PFSK-1 (cell line): ENCODE measurements at regions not wholly inside any gene's neighbourhood (a gene's known extent, or its start where the extent isn't known, plus 50 kb on each side); places are given as distances from the start of the nearest gene placed in this dataset.

Source experiments
- FOXP2 ChIP-seq: optimal IDR thresholded peaks from 2 replicates; pipeline ENCODE3; 2011; ENCODE audit warnings: borderline replicate concordance, control low read depth, inconsistent platforms; ENCODE audit not compliant: insufficient read depth; ENCODE audit errors: extremely low read length, extremely low read depth
- POLR2AphosphoS5 ChIP-seq: IDR thresholded peaks from 2 replicates; pipeline ENCODE4 v1.6.1; 2012; ENCODE audit warnings: low read depth, mild to moderate bottlenecking, control low read depth, low read length, moderate library complexity
- SIN3A ChIP-seq: IDR thresholded peaks from 2 replicates; pipeline ENCODE4 v1.6.1; 2012; ENCODE audit warnings: mild to moderate bottlenecking, low read length, moderate library complexity, borderline replicate concordance; ENCODE audit not compliant: insufficient read depth
- TAF1 ChIP-seq: IDR thresholded peaks from 2 replicates; pipeline ENCODE4 v1.6.1; 2012; ENCODE audit warnings: low read length, control low read depth, borderline replicate concordance; ENCODE audit not compliant: insufficient read depth
- TF ChIP-seq, protein P1 (sequence below), 2 experiments: IDR thresholded peaks; 2 replicates each; pipeline versions ENCODE4 v1.6.1 to v1.8.0; 2011 to 2012; ENCODE audit warnings: low read depth in 2 of 2, low read length in 2 of 2, control low read depth in 1 of 2, inconsistent platforms in 1 of 2, mild to moderate bottlenecking in 1 of 2, moderate library complexity in 1 of 2; ENCODE audit not compliant: insufficient read depth in 1 of 2

DNA sequence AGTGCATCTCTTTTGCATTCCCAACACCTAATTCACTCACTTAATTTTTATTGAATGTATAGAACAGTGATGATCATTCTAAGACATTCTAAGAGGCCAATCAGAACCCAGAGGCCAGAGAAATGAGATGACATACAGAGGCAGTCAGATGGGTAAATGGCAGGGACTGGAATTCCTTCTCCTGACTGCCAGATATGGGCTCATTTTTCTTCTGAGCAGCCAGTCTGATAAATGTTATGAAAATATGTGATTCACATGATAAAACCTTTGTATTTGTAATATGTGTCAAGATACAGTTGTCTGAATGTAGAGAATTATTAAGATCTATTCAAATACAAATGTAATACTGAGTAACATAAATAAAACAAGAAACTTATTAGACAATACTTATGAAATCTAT is 277.8 kb downstream of the EPM2A start:
- TF ChIP-seq, protein P1, sequence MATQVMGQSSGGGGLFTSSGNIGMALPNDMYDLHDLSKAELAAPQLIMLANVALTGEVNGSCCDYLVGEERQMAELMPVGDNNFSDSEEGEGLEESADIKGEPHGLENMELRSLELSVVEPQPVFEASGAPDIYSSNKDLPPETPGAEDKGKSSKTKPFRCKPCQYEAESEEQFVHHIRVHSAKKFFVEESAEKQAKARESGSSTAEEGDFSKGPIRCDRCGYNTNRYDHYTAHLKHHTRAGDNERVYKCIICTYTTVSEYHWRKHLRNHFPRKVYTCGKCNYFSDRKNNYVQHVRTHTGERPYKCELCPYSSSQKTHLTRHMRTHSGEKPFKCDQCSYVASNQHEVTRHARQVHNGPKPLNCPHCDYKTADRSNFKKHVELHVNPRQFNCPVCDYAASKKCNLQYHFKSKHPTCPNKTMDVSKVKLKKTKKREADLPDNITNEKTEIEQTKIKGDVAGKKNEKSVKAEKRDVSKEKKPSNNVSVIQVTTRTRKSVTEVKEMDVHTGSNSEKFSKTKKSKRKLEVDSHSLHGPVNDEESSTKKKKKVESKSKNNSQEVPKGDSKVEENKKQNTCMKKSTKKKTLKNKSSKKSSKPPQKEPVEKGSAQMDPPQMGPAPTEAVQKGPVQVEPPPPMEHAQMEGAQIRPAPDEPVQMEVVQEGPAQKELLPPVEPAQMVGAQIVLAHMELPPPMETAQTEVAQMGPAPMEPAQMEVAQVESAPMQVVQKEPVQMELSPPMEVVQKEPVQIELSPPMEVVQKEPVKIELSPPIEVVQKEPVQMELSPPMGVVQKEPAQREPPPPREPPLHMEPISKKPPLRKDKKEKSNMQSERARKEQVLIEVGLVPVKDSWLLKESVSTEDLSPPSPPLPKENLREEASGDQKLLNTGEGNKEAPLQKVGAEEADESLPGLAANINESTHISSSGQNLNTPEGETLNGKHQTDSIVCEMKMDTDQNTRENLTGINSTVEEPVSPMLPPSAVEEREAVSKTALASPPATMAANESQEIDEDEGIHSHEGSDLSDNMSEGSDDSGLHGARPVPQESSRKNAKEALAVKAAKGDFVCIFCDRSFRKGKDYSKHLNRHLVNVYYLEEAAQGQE (IDR thresholded peaks at IDR 0.05; ENCODE audit: insufficient read depth in 1 of 2, low read depth in 2 of 2, low read length in 2 of 2) = no peak
- no peak for TF ChIP-seq POLR2AphosphoS5
- no peak for TF ChIP-seq TAF1
- no peak for TF ChIP-seq SIN3A
- no peak for TF ChIP-seq FOXP2
